PC-3 (cell line): ENCODE measurements at regions not wholly inside any gene's neighbourhood (a gene's known extent, or its start where the extent isn't known, plus 50 kb on each side); places are given as distances from the start of the nearest gene placed in this dataset.

Experiments used
- ATAC-seq: fragments of 200-7000 bp; cut with Tn5 transposase; 2 replicates; pipeline ENCODE4 v1.9.1; 2020; ENCODE audit warnings: mild to moderate bottlenecking, moderate library complexity
- BruUV-seq: library from RNA; stranded (reverse); fragments of 400-500 nt; replicated peaks from 2 replicates; lab custom pipeline; 2021; lab: Mats Ljungman, UMichigan
- CTCF ChIA-PET: fragments of 300-600 bp; sonication (Branson Sonifier 250); formaldehyde crosslinking; loops from one replicate; lab custom pipeline; 2022; ENCODE audit warnings: antibody characterized with exemption; lab: Charles Lee
- POLR2A ChIA-PET: fragments of 300-600 bp; sonication (Branson Sonifier 250); formaldehyde crosslinking; loops from one replicate; lab custom pipeline; 2022; ENCODE audit warnings: antibody characterized with exemption; ENCODE audit not compliant: unreplicated experiment; lab: Charles Lee
- DNase-seq: peaks from one replicate; pipeline ENCODE4 v3.0.0-alpha.2; 2015
- H2AFZ ChIP-seq: fragments of 300-600 bp; sonication (generic); 2 replicates; pipeline ENCODE4 v1.6.0; 2016; ENCODE audit warnings: antibody characterized with exemption, low read length
- H3F3A ChIP-seq: fragments of 300-600 bp; sonication (generic); one replicate; pipeline ENCODE4 v1.6.0; 2017; ENCODE audit warnings: antibody characterized with exemption, low read length, control low read depth, mild to moderate bottlenecking; ENCODE audit not compliant: unreplicated experiment
- H3K27ac ChIP-seq: fragments of 300-600 bp; sonication (generic); 2 replicates; pipeline ENCODE4 v1.5.1; 2016; ENCODE audit warnings: mild to moderate bottlenecking, low read length
- H3K27me3 ChIP-seq: fragments of 300-600 bp; sonication (generic); 2 replicates; pipeline ENCODE4 v1.6.1; 2016; ENCODE audit warnings: low read length, mixed read lengths
- H3K36me3 ChIP-seq: fragments of 300-600 bp; sonication (generic); 2 replicates; pipeline ENCODE4 v1.6.1; 2016; ENCODE audit warnings: low read depth, mixed run types, low read length, mixed read lengths
- H3K4me1 ChIP-seq: fragments of 300-600 bp; sonication (generic); 2 replicates; pipeline ENCODE4 v1.5.1; 2016; ENCODE audit warnings: low read length; ENCODE audit not compliant: insufficient read depth
- H3K4me2 ChIP-seq: fragments of 300-600 bp; sonication (generic); 2 replicates; pipeline ENCODE4 v1.6.0; 2016; ENCODE audit warnings: low read length
- H3K4me3 ChIP-seq: fragments of 300-600 bp; sonication (generic); 2 replicates; pipeline ENCODE4 v1.5.1; 2016; ENCODE audit warnings: mild to moderate bottlenecking, low read length, mixed read lengths
- H3K79me2 ChIP-seq: fragments of 300-600 bp; sonication (generic); 2 replicates; pipeline ENCODE4 v1.6.1; 2017; ENCODE audit warnings: low read length, mixed read lengths
- H3K9ac ChIP-seq: fragments of 300-600 bp; sonication (generic); 2 replicates; pipeline ENCODE4 v1.6.0; 2016; ENCODE audit warnings: mild to moderate bottlenecking, low read length
- H3K9me2 ChIP-seq: fragments of 300-600 bp; sonication (generic); replicated peaks from 2 replicates; pipeline ENCODE4 v1.6.1; 2016; ENCODE audit warnings: mixed run types, low read length, mixed read lengths
- H3K9me3 ChIP-seq: fragments of 300-600 bp; sonication (generic); 2 replicates; pipeline ENCODE4 v1.6.1; 2016; ENCODE audit warnings: low read length, mixed read lengths
- H4K20me1 ChIP-seq: fragments of 300-600 bp; sonication (generic); 2 replicates; pipeline ENCODE4 v1.6.1; 2016; ENCODE audit warnings: low read length, mixed read lengths
- CTCF ChIP-seq: fragments of 300-600 bp; sonication (generic); conservative IDR thresholded peaks from 2 replicates; pipeline ENCODE4 v1.5.1; 2017; ENCODE audit warnings: antibody characterized with exemption, low read depth, mild to moderate bottlenecking, low read length
- EZH2 ChIP-seq: fragments of 300-600 bp; sonication (generic); IDR thresholded peaks from one replicate; pipeline ENCODE4 v1.6.1; 2017; ENCODE audit warnings: antibody characterized with exemption, mild to moderate bottlenecking, low read length; ENCODE audit not compliant: unreplicated experiment
- EZH2phosphoT487 ChIP-seq: fragments of 300-600 bp; sonication (generic); IDR thresholded peaks from 2 replicates; pipeline ENCODE4 v1.6.1; 2018; ENCODE audit warnings: mild to moderate bottlenecking, antibody characterized with exemption, low read length, borderline replicate concordance
- intact Hi-C: fragments of 100-400 bp; cut with micrococcal nuclease; formaldehyde crosslinking; loops from 2 replicates; pipeline ENCODE4 v1.9.0; 2023

GRCh38 chrX:22660756-22661155 is 339.0 kb upstream of the DDX53 start:
- H3K4me2 ChIP-seq = no peak overlapping the region
- BruUV-seq = no TSS peak
- DNase-seq (no peak), ATAC-seq (no peak)
- H3F3A ChIP-seq = no peaks in the 10 kb centered on the region
- no peaks in the 10 kb centered on the region for H3K36me3 ChIP-seq
- no peaks in the 10 kb centered on the region for H3K79me2 ChIP-seq
- no peak overlapping the region for H2AFZ ChIP-seq
- no peaks in the 10 kb centered on the region for H3K27me3 ChIP-seq
- no peak for TF ChIP-seq EZH2
- TF ChIP-seq CTCF = no peak
- no peak for TF ChIP-seq EZH2phosphoT487
- H3K9ac ChIP-seq = no peak overlapping the region
- H3K4me3 ChIP-seq = no peak overlapping the region
- H4K20me1 ChIP-seq = no peaks in the 10 kb centered on the region
- intact Hi-C loops = no loop called here
- no peaks in the 10 kb centered on the region for H3K9me3 ChIP-seq
- POLR2A ChIA-PET = interaction anchor here (0.5 kb wide), 1 partner anchor 239 kb away, joined by 3 read pairs; no protein-coding TSS in a partner anchor
- H3K4me1 ChIP-seq = peaks cover 14% of the 10 kb centered on the region
- CTCF ChIA-PET = no interaction called here
- H3K9me2 ChIP-seq = no peaks in the 10 kb centered on the region
- no peak overlapping the region for H3K27ac ChIP-seq

GRCh38 chrX:22662776-22663175 is 337.0 kb upstream of the DDX53 start:
- peak; percentile 58 for ATAC-seq
- TF ChIP-seq EZH2 (no peak), CTCF (peak; percentile 38; the same call in 1 of the 2 replicates), EZH2phosphoT487 (no peak)
- H2AFZ ChIP-seq = no peak overlapping the region
- H3K79me2 ChIP-seq = no peaks in the 10 kb centered on the region
- no peaks in the 10 kb centered on the region for H3K36me3 ChIP-seq
- peaks cover 14% of the 10 kb centered on the region for H3K4me1 ChIP-seq
- ChIA-PET POLR2A (no interaction called here), CTCF (interaction anchor here (0.8 kb wide), 1 partner anchor 414 kb away, joined by 4 read pairs; no protein-coding TSS in a partner anchor)
- BruUV-seq = no TSS peak
- H3K4me2 ChIP-seq = no peak overlapping the region
- H3K9me2 ChIP-seq = no peaks in the 10 kb centered on the region
- no peaks in the 10 kb centered on the region for H4K20me1 ChIP-seq
- no peak overlapping the region for H3K9ac ChIP-seq
- no peak overlapping the region for H3K27ac ChIP-seq
- no peaks in the 10 kb centered on the region for H3K9me3 ChIP-seq
- peak; percentile 78 for DNase-seq
- H3K4me3 ChIP-seq = no peak overlapping the region
- no peaks in the 10 kb centered on the region for H3F3A ChIP-seq
- H3K27me3 ChIP-seq = no peaks in the 10 kb centered on the region
- intact Hi-C loops = no loop called here

DNA sequence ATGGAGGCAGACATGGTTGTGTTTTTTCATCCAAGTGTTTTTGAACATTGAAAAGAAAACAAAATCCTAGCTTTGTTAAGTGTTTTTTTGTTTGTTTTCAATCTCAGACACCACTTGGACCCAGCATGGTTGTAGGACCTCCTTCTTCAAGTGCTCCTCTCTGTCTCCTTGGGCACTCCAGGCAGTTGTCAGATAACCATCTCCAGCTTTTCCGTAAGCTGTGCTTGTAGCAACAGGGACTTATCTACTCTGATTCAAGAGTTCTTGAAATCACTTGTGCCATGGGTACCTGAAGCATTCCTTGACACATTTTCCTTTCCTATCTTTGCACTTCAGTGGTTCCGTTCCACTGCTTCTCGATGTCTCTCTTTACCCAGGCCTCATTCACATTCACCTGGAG is 334.9 kb upstream of the DDX53 start:
- ChIA-PET CTCF (no interaction called here), POLR2A (no interaction called here)
- BruUV-seq = no TSS peak
- DNase-seq (no peak), ATAC-seq (no peak)
- intact Hi-C loops = no loop called here
- Histone ChIP-seq H3K9me3 (no peaks in the 10 kb centered on the region), H3K4me2 (no peak overlapping the region), H3K9ac (no peak overlapping the region), H3K4me3 (no peak overlapping the region), H3K4me1 (peaks cover 14% of the 10 kb centered on the region), H3K36me3 (no peaks in the 10 kb centered on the region), H3K27ac (no peak overlapping the region), H3K27me3 (no peaks in the 10 kb centered on the region), H3K9me2 (no peaks in the 10 kb centered on the region), H2AFZ (no peak overlapping the region), H4K20me1 (no peaks in the 10 kb centered on the region), H3K79me2 (no peaks in the 10 kb centered on the region), H3F3A (no peaks in the 10 kb centered on the region)
- TF ChIP-seq EZH2phosphoT487 (no peak), EZH2 (no peak), CTCF (no peak)
